HG03196 (cell line): ENCODE measurements at regions not wholly inside any gene's neighbourhood (a gene's known extent, or its start where the extent isn't known, plus 50 kb on each side); places are given as distances from the start of the nearest gene placed in this dataset.

Experiments
- ATAC-seq: cut with Tn5 transposase; IDR thresholded peaks from one replicate; pipeline ENCODE4 v1.9.1; 2021; ENCODE audit not compliant: unreplicated experiment

- no peak for ATAC-seq
These were observed 617.1 kb downstream of the BRD1 start for GRCh38 chr22:49210606-49211005.

GRCh38 chr22:49209452-49210195 is 618.0 kb downstream of the BRD1 start:
- ATAC-seq: no peak

GRCh38 chr22:49208768-49209252 is 618.9 kb downstream of the BRD1 start:
- ATAC-seq: no peak

GRCh38 chr22:49208004-49208402 is 619.7 kb downstream of the BRD1 start:
- no peak for ATAC-seq

GRCh38 chr22:49207008-49208003 is 620.4 kb downstream of the BRD1 start:
- ATAC-seq: no peak

- ATAC-seq: no peak
These were observed 621.4 kb downstream of the BRD1 start for GRCh38 chr22:49206281-49206680.

GRCh38 chr22:49205483-49205800 is 622.2 kb downstream of the BRD1 start:
- no peak for ATAC-seq

- no peak for ATAC-seq
These were observed 622.8 kb downstream of the BRD1 start for GRCh38 chr22:49204599-49205482.

GRCh38 chr22:49203859-49204598 is 623.6 kb downstream of the BRD1 start:
- ATAC-seq: no peak

GRCh38 chr22:49203091-49203858 is 624.4 kb downstream of the BRD1 start:
- no peak for ATAC-seq

- ATAC-seq: no peak
These were observed 625.4 kb downstream of the BRD1 start for GRCh38 chr22:49202226-49202625.

- no peak for ATAC-seq
These were observed 626.4 kb downstream of the BRD1 start for GRCh38 chr22:49201046-49201970.

- no peak for ATAC-seq
These were observed 628.4 kb downstream of the BRD1 start for GRCh38 chr22:49199224-49199623.

- no peak for ATAC-seq
These were observed 629.0 kb downstream of the BRD1 start for GRCh38 chr22:49198705-49199084.

- ATAC-seq: no peak
These were observed 629.5 kb downstream of the BRD1 start for GRCh38 chr22:49197986-49198704.

GRCh38 chr22:49197505-49197904 is 630.2 kb downstream of the BRD1 start:
- no peak for ATAC-seq

- ATAC-seq: no peak
These were observed 631.6 kb downstream of the BRD1 start for GRCh38 chr22:49196046-49196511.

GRCh38 chr22:49195636-49196035 is 632.0 kb downstream of the BRD1 start:
- ATAC-seq: no peak
